GM12878 (cell line): ENCODE measurements at regions not wholly inside any gene's neighbourhood (a gene's known extent, or its start where the extent isn't known, plus 50 kb on each side); places are given as distances from the start of the nearest gene placed in this dataset.
A peak's percentile ranks its signal among the peaks of the same experiment; 100 is the strongest.

ENCODE experiments used
- ATAC-seq: fragments of 200-7000 bp; cut with Tn5 transposase; 3 replicates; pipeline ENCODE4 v1.9.1; 2020; ENCODE audit warnings: mild to moderate bottlenecking, moderate library complexity
- BruUV-seq: library from RNA; stranded (reverse); fragments of 400-500 nt; replicated peaks from 2 replicates; lab custom pipeline; 2021; lab: Mats Ljungman, UMichigan
- CTCF ChIA-PET: fragments of 300-600 bp; sonication (Branson Sonifier 250); formaldehyde crosslinking; extraction: SDS; loops from one replicate; lab custom pipeline; 2021; ENCODE audit warnings: inconsistent platforms; lab: Yijun Ruan, JAX
- POLR2A ChIA-PET: fragments of 350-600 bp; formaldehyde crosslinking; extraction: SDS; loops from one replicate; lab custom pipeline; 2021; ENCODE audit warnings: inconsistent platforms; lab: Charles Lee
- RAD21 ChIA-PET: fragments of 300-600 bp; sonication (Branson Sonifier 250); formaldehyde crosslinking; loops from one replicate; lab custom pipeline; 2023; ENCODE audit warnings: antibody characterized with exemption; ENCODE audit not compliant: unreplicated experiment; lab: Charles Lee
- SMC1A ChIA-PET: fragments of 300-600 bp; sonication (Branson Sonifier 250); formaldehyde crosslinking; loops from one replicate; lab custom pipeline; 2023; ENCODE audit not compliant: unreplicated experiment, uncharacterized antibody; lab: Charles Lee
- DNase-seq: peaks from one replicate; pipeline ENCODE4 v3.0.0-alpha.2; 2011; ENCODE audit warnings: low read depth, low spot score
- FAIRE-seq: peaks from 3 replicates; lab custom pipeline; 2011; peaks lifted over from hg19 to GRCh38; lab: Jason Lieb, UNC
- H2AFZ ChIP-seq: 2 replicates; pipeline ENCODE4 v1.6.0; 2011; ENCODE audit warnings: low read depth, low read length, control low read depth; ENCODE audit not compliant: control insufficient read depth
- H3K27ac ChIP-seq: 2 replicates; pipeline ENCODE4 v1.5.1; 2011; ENCODE audit warnings: control low read depth; ENCODE audit not compliant: control insufficient read depth, insufficient read depth
- H3K27me3 ChIP-seq, 2 experiments: replicated peaks in 1 of 2; 2 replicates each; pipeline versions ENCODE4 v1.6.0 to v1.6.1; 2011; ENCODE audit warnings: low read length in 1 of 2; ENCODE audit not compliant: control insufficient read depth in 2 of 2, insufficient read depth in 2 of 2
- H3K36me3 ChIP-seq, 2 experiments: 2 replicates each; pipeline ENCODE4 v1.5.1; 2011; ENCODE audit warnings: low read length in 1 of 2; ENCODE audit not compliant: control insufficient read depth in 2 of 2, insufficient read depth in 2 of 2
- H3K4me1 ChIP-seq: 2 replicates; pipeline ENCODE4 v1.6.1; 2011; ENCODE audit warnings: mild to moderate bottlenecking, low read length, moderate library complexity, mixed read lengths; ENCODE audit not compliant: control insufficient read depth, insufficient read depth
- H3K4me2 ChIP-seq: 2 replicates; pipeline ENCODE4 v1.6.0; 2011; ENCODE audit warnings: control low read depth; ENCODE audit not compliant: control insufficient read depth, insufficient read depth
- H3K4me3 ChIP-seq: fragments of 200-600 bp; sonication (generic); 2 replicates; pipeline ENCODE4 v1.5.1; 2016
- H3K79me2 ChIP-seq: 2 replicates; pipeline ENCODE4 v1.6.0; 2011; ENCODE audit warnings: low read length; ENCODE audit not compliant: control insufficient read depth, insufficient read depth
- H3K9ac ChIP-seq: 2 replicates; pipeline ENCODE4 v1.8.0; 2011; ENCODE audit warnings: low read length, control low read depth, mixed read lengths; ENCODE audit not compliant: control insufficient read depth, insufficient read depth
- H3K9me3 ChIP-seq: replicated peaks from 3 replicates; pipeline ENCODE4 v1.5.1; 2011; ENCODE audit warnings: mild to moderate bottlenecking, low read length; ENCODE audit not compliant: control insufficient read depth, insufficient read depth
- H4K20me1 ChIP-seq: 2 replicates; pipeline ENCODE4 v1.6.0; 2011; ENCODE audit not compliant: control insufficient read depth, insufficient read depth
- ASH2L ChIP-seq: fragments of 300-600, 200-600 bp; sonication (generic); IDR thresholded peaks from 2 replicates; pipeline ENCODE4 v1.6.1; 2017; ENCODE audit warnings: low read depth, mild to moderate bottlenecking, borderline replicate concordance
- CHD4 ChIP-seq: fragments of 200-600 bp; sonication (generic); IDR thresholded peaks from 2 replicates; pipeline ENCODE4 v1.6.1; 2016; ENCODE audit warnings: mild to moderate bottlenecking
- ETV6 ChIP-seq, 2 experiments: fragments of 450-650 bp in 1 of 2; IDR thresholded peaks in 1 of 2; conservative IDR thresholded peaks in 1 of 2; 2 replicates each; pipeline ENCODE4 v1.6.1; 2014; ENCODE audit warnings: antibody characterized with exemption in 1 of 2, borderline replicate concordance in 1 of 2, low read depth in 1 of 2, mild to moderate bottlenecking in 1 of 2, moderate library complexity in 1 of 2
- JUNB ChIP-seq: IDR thresholded peaks from 2 replicates; pipeline ENCODE4 v1.6.1; 2016; ENCODE audit warnings: antibody characterized with exemption, mild to moderate bottlenecking
- NFXL1 ChIP-seq: fragments of 450-650 bp; IDR thresholded peaks from 2 replicates; pipeline ENCODE4 v1.6.1; 2017; ENCODE audit warnings: antibody characterized with exemption, mild to moderate bottlenecking, borderline replicate concordance
- RELA ChIP-seq: fragments of 450-650 bp; IDR thresholded peaks from 2 replicates; pipeline ENCODE4 v1.8.0; 2014; ENCODE audit warnings: borderline replicate concordance; ENCODE audit not compliant: partially characterized antibody
- WGBS: methylation state at CpG from one replicate; pipeline ENCODE4 v1.1.6; 2016; ENCODE audit warnings: low lambda C conversion rate; ENCODE audit not compliant: insufficient replicate concordance, insufficient coverage; ENCODE audit errors: missing lambda C conversion rate; 5-methylcytosine and 5-hydroxymethylcytosine counted together
- in situ Hi-C: fragments of 300-500 bp; cut with MboI; formaldehyde crosslinking; loops from 9 replicates; pipeline ENCODE4 v1.14.3; 2018; ENCODE audit warnings: mixed read lengths
- intact Hi-C: fragments of 100-400 bp; cut with micrococcal nuclease; formaldehyde crosslinking; loops from one replicate; pipeline ENCODE4 v1.14.2; 2022; ENCODE audit not compliant: unreplicated experiment
- TF ChIP-seq, protein P1 (sequence below): fragments of 450-650 bp; IDR thresholded peaks from 2 replicates; pipeline ENCODE4 v1.6.1; 2017; ENCODE audit warnings: mild to moderate bottlenecking, moderate library complexity
- TF ChIP-seq, protein P2 (sequence below): fragments of 450-650 bp; IDR thresholded peaks from 2 replicates; pipeline ENCODE4 v1.6.1; 2017; ENCODE audit warnings: mild to moderate bottlenecking, moderate library complexity

DNA sequence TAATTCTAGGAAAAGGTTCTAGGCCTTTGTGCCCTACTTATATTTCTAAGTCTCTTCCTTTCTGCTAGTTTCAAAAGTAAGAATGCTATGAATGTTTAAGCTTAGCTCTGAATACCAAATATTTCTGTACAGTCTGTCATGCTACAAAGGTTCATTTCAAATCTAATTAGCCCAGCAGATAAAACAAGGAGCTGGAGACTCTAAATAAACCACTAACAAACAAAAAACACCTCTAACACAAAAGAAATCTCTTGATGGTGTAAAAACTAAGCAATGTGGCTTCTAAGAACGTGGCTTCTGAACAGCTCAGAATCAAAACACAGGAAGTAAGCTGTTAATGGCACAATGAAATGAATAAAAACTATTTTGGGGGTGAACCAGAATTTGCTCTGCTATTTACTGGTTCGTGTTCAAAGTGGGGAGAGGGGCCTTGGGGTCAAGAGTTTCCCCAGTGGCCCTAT is 198.3 kb downstream of the BCAS1 start:
- H3K4me3 ChIP-seq: peak overlapping the region; percentile 35
- H3K36me3 ChIP-seq: no peaks in the 10 kb centered on the region
- H2AFZ ChIP-seq: peak overlapping the region; percentile 80
- WGBS: 0% methylated on average over 2 of the region's 2 CpGs
- peak overlapping the region; percentile 87 for H3K27ac ChIP-seq
- no peaks in the 10 kb centered on the region; the same call in 2 of the 3 replicates for H3K9me3 ChIP-seq
- ChIA-PET CTCF (interaction anchor here (0.7 to 3.9 kb wide), 22 partner anchors 13 to 294 kb away, joined by 3 to 34 read pairs (median 5); no protein-coding TSS in a partner anchor), RAD21 (interaction anchor here (0.6 to 4.3 kb wide), 39 partner anchors 20 to 701 kb away, joined by 3 to 74 read pairs (median 6); no protein-coding TSS in a partner anchor), POLR2A (interaction anchor here (0.6 to 2.3 kb wide), 19 partner anchors 20 to 293 kb away, joined by 3 to 17 read pairs (median 4); no protein-coding TSS in a partner anchor), SMC1A (interaction anchor here (0.6 to 3.8 kb wide), 51 partner anchors 10 to 867 kb away, joined by 3 to 59 read pairs (median 6); no protein-coding TSS in a partner anchor)
- DNase-seq: no peak
- no TSS peak for BruUV-seq
- in situ Hi-C loops: no loop called here
- ATAC-seq: peak; percentile 7; the same call in 1 of the 3 replicates
- no peaks in the 10 kb centered on the region; the same call in 1 of the 2 replicates for H3K79me2 ChIP-seq
- peak overlapping the region; percentile 98 for H3K4me2 ChIP-seq
- peak overlapping the region; percentile 65 for H3K9ac ChIP-seq
- TF ChIP-seq ASH2L (no peak), ETV6 (conservative IDR thresholded peaks at IDR 0.05 in 1 of 2, IDR thresholded peaks at IDR 0.05 in 1 of 2; ENCODE audit: borderline replicate concordance in 1 of 2, low read depth in 1 of 2) (peak in 1 of 2 experiments; percentile 96; a peak in 1 of 4 replicates), NFXL1 (peak; percentile 81; the same call in 1 of the 2 replicates), CHD4 (no peak), JUNB (peak; percentile 5; the same call in 1 of the 2 replicates), RELA (no peak)
- TF ChIP-seq, protein P1, sequence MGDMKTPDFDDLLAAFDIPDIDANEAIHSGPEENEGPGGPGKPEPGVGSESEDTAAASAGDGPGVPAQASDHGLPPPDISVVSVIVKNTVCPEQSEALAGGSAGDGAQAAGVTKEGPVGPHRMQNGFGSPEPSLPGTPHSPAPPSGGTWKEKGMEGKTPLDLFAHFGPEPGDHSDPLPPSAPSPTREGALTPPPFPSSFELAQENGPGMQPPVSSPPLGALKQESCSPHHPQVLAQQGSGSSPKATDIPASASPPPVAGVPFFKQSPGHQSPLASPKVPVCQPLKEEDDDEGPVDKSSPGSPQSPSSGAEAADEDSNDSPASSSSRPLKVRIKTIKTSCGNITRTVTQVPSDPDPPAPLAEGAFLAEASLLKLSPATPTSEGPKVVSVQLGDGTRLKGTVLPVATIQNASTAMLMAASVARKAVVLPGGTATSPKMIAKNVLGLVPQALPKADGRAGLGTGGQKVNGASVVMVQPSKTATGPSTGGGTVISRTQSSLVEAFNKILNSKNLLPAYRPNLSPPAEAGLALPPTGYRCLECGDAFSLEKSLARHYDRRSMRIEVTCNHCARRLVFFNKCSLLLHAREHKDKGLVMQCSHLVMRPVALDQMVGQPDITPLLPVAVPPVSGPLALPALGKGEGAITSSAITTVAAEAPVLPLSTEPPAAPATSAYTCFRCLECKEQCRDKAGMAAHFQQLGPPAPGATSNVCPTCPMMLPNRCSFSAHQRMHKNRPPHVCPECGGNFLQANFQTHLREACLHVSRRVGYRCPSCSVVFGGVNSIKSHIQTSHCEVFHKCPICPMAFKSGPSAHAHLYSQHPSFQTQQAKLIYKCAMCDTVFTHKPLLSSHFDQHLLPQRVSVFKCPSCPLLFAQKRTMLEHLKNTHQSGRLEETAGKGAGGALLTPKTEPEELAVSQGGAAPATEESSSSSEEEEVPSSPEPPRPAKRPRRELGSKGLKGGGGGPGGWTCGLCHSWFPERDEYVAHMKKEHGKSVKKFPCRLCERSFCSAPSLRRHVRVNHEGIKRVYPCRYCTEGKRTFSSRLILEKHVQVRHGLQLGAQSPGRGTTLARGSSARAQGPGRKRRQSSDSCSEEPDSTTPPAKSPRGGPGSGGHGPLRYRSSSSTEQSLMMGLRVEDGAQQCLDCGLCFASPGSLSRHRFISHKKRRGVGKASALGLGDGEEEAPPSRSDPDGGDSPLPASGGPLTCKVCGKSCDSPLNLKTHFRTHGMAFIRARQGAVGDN: peak; percentile 41; the same call in 1 of the 2 replicates
- TF ChIP-seq, protein P2, sequence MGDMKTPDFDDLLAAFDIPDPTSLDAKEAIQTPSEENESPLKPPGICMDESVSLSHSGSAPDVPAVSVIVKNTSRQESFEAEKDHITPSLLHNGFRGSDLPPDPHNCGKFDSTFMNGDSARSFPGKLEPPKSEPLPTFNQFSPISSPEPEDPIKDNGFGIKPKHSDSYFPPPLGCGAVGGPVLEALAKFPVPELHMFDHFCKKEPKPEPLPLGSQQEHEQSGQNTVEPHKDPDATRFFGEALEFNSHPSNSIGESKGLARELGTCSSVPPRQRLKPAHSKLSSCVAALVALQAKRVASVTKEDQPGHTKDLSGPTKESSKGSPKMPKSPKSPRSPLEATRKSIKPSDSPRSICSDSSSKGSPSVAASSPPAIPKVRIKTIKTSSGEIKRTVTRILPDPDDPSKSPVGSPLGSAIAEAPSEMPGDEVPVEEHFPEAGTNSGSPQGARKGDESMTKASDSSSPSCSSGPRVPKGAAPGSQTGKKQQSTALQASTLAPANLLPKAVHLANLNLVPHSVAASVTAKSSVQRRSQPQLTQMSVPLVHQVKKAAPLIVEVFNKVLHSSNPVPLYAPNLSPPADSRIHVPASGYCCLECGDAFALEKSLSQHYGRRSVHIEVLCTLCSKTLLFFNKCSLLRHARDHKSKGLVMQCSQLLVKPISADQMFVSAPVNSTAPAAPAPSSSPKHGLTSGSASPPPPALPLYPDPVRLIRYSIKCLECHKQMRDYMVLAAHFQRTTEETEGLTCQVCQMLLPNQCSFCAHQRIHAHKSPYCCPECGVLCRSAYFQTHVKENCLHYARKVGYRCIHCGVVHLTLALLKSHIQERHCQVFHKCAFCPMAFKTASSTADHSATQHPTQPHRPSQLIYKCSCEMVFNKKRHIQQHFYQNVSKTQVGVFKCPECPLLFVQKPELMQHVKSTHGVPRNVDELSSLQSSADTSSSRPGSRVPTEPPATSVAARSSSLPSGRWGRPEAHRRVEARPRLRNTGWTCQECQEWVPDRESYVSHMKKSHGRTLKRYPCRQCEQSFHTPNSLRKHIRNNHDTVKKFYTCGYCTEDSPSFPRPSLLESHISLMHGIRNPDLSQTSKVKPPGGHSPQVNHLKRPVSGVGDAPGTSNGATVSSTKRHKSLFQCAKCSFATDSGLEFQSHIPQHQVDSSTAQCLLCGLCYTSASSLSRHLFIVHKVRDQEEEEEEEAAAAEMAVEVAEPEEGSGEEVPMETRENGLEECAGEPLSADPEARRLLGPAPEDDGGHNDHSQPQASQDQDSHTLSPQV: peak; percentile 53; the same call in 1 of the 2 replicates
- FAIRE-seq: no peak
- intact Hi-C loops: loop anchor here (1.0 to 5.0 kb wide), 3 partner anchors 21 to 190 kb away; no protein-coding TSS in a partner anchor
- no peaks in the 10 kb centered on the region for H4K20me1 ChIP-seq
- peaks cover 34% of the 10 kb centered on the region for H3K4me1 ChIP-seq
- H3K27me3 ChIP-seq: no peaks in the 10 kb centered on the region
